NK-92 (cell line): ENCODE measurements at regions not wholly inside any gene's neighbourhood (a gene's known extent, or its start where the extent isn't known, plus 50 kb on each side); places are given as distances from the start of the nearest gene placed in this dataset.

ENCODE experiments used
- DNase-seq: peaks from one replicate; lab custom pipeline; 2025; ENCODE audit not compliant: unreplicated experiment; lab: John Stamatoyannopoulos, UW

GRCh38 chr22:49156662-49157285, 670.9 kb downstream of the BRD1 start:
- no peak for DNase-seq

- DNase-seq, result no peak
These were observed 671.7 kb downstream of the BRD1 start for GRCh38 chr22:49155770-49156580.

GRCh38 chr22:49155039-49155769, 672.5 kb downstream of the BRD1 start:
- no peak for DNase-seq

- no peak for DNase-seq
These were observed 673.2 kb downstream of the BRD1 start for GRCh38 chr22:49154433-49154832.

GRCh38 chr22:49153921-49154320, 673.8 kb downstream of the BRD1 start:
- DNase-seq, result no peak

- no peak for DNase-seq
These were observed 674.5 kb downstream of the BRD1 start for GRCh38 chr22:49152939-49153770.

- DNase-seq, result no peak
These were observed 675.3 kb downstream of the BRD1 start for GRCh38 chr22:49152127-49152938.

GRCh38 chr22:49151256-49152126, 676.2 kb downstream of the BRD1 start:
- DNase-seq, result no peak

- no peak for DNase-seq
These were observed 676.9 kb downstream of the BRD1 start for GRCh38 chr22:49150801-49151221.

- no peak for DNase-seq
These were observed 677.7 kb downstream of the BRD1 start for GRCh38 chr22:49149721-49150608.

GRCh38 chr22:49148895-49149418, 678.7 kb downstream of the BRD1 start:
- DNase-seq, result no peak

GRCh38 chr22:49147617-49148175, 680.0 kb downstream of the BRD1 start:
- DNase-seq, result no peak

- no peak for DNase-seq
These were observed 680.5 kb downstream of the BRD1 start for GRCh38 chr22:49147171-49147570.

- no peak for DNase-seq
These were observed 681.2 kb downstream of the BRD1 start for GRCh38 chr22:49146511-49146910.

- DNase-seq, result no peak
These were observed 683.9 kb downstream of the BRD1 start for GRCh38 chr22:49143812-49144211.

GRCh38 chr22:49142891-49143290, 684.8 kb downstream of the BRD1 start:
- DNase-seq, result no peak

- DNase-seq, result no peak
These were observed 685.4 kb downstream of the BRD1 start for GRCh38 chr22:49142296-49142695.

- DNase-seq, result no peak
These were observed 685.9 kb downstream of the BRD1 start for GRCh38 chr22:49141761-49142160.
